SJCRH30 (cell line): ENCODE measurements at regions not wholly inside any gene's neighbourhood (a gene's known extent, or its start where the extent isn't known, plus 50 kb on each side); places are given as distances from the start of the nearest gene placed in this dataset.

Source experiments
- DNase-seq, 2 experiments: peaks; one replicate each; pipeline ENCODE4 v3.0.0-alpha.2; 2015 to 2020
- H3K27ac ChIP-seq: fragments of 250-450 bp; sonication (Bioruptor Pico); 2 replicates; pipeline ENCODE4 v1.5.1; 2020; ENCODE audit warnings: mild to moderate bottlenecking, moderate library complexity
- H3K27me3 ChIP-seq: fragments of 250-450 bp; sonication (Bioruptor Pico); 2 replicates; pipeline ENCODE4 v1.5.1; 2020; ENCODE audit warnings: mild to moderate bottlenecking, moderate library complexity
- H3K36me3 ChIP-seq: fragments of 250-450 bp; sonication (Bioruptor Pico); 2 replicates; pipeline ENCODE4 v1.5.1; 2020; ENCODE audit warnings: mild to moderate bottlenecking, moderate library complexity
- H3K4me1 ChIP-seq: fragments of 250-450 bp; sonication (Bioruptor Pico); 2 replicates; pipeline ENCODE4 v1.5.1; 2020; ENCODE audit warnings: mild to moderate bottlenecking, moderate library complexity
- H3K4me3 ChIP-seq: fragments of 250-450 bp; sonication (Bioruptor Pico); 2 replicates; pipeline ENCODE4 v1.5.1; 2020; ENCODE audit warnings: mild to moderate bottlenecking, moderate library complexity
- H3K9me3 ChIP-seq: fragments of 250-450 bp; sonication (Bioruptor Pico); replicated peaks from 2 replicates; pipeline ENCODE4 v1.5.1; 2020; ENCODE audit warnings: mild to moderate bottlenecking, moderate library complexity

DNA sequence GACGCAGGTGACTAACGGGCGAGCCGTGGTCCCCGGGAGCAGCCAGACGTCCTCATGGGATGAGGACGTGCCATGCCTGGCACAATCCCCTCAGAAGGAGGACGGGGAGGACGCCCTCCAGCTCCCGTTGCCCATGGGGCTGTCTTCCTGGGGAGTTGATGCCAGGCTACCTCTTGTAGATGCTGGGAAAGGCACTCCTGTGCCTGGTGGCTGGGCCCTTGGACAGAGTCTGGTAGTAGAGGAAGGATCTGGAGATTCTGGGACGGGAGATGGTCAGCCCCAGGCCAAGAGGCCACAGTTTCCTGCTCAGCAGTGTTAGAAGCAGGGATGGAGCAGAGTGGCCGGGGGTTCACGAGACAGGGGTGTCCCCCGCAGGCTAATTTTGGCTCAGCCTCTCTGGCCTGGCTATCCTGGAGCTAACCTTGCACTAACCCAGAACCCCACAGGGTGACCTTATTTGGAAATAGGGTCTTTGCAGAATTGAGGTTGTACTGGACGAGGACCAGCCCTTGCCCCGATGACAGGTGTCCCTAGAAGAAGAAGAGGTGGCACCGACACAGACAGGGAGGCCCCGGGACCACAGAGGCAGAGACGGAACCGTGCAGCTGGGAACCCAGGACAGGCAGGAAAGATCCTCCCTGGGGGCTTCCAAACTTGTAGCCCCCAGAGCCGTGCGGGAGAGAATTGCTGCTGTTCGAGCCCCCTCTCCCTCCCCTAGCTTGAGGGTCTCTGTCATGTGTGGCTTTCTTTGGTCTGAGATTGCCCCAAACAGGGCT is 50.1 kb upstream of the ADRA2C start:
- Histone ChIP-seq H3K4me1 (peaks cover 13% of the 10 kb centered on the region; the same call in 1 of the 2 replicates), H3K27ac (no peak overlapping the region), H3K27me3 (peaks cover 11% of the 10 kb centered on the region), H3K36me3 (no peaks in the 10 kb centered on the region), H3K4me3 (no peak overlapping the region), H3K9me3 (0 out of 2 replicates have a peak, but pooled peaks cover 2% of the 10 kb centered on the region)
- DNase-seq, result no peak

DNA sequence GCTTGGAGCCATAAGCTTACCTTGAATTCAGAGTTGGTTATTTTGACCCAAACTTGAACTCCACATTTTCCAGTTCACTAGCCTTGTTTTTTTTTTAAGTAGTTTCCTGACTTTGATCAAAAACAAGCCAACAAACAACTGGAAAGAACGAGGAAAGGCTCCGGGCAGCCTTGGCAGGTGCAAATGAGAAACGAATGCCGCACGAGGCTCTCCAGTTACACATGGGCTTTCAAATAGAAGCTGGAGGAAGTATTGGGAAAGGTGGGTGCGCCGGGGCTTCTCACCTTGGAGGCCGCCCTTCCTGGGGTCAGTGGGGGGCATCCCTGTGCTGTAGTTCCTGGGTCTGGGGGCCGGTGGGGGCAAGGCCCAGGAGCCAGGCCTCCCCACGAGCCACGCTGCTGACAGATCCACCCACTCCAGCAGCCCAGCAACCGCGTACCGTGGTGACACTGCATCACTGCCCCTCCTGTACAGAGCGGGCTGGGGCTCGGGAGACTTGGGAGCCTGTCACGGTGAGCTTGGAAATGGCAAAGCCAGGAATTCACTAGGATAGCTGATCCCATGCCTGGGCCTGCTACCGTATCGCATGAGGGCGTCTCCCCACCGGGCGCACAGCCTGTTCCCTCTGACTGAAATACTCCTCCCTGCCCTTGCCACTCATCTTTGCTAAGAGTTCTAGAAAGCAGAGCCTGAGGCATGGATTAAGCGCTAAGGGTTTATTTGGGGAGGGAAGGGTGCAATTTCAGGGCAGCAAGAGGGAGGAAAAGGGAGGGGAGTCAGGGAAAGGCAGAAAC is 50.9 kb upstream of the ADRA2C start:
- DNase-seq, result no peak

DNA sequence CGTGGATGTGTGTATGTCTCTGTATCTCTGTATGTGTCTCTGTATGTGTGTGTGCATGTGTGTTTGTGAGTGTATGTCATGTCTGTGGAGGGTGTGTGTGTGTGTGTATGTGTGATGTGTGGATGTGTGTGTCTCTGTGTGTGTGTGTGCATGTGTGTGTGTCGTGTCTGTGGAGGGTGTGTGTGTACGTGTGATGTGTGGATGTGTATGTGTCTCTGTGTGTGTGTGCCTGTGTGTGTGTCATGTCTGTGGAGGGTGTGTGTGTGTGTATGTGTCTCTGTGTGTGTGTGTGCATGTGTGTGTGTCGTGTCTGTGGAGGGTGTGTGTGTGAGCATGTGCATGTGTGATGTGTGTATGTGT is 51.6 kb upstream of the ADRA2C start:
- Histone ChIP-seq H3K4me3 (no peak overlapping the region), H3K9me3 (0 out of 2 replicates have a peak, but pooled peaks cover 2% of the 10 kb centered on the region), H3K4me1 (peaks cover 7% of the 10 kb centered on the region; the same call in 1 of the 2 replicates), H3K27me3 (peaks cover 7% of the 10 kb centered on the region; the same call in 1 of the 2 replicates), H3K36me3 (no peaks in the 10 kb centered on the region), H3K27ac (no peak overlapping the region)
- no peak for DNase-seq

More for the DNA sequence above, 50.9 kb upstream of the ADRA2C start:
- Histone ChIP-seq H3K36me3 (no peaks in the 10 kb centered on the region), H3K27ac (no peak overlapping the region), H3K4me3 (no peak overlapping the region), H3K9me3 (0 out of 2 replicates have a peak, but pooled peaks cover 2% of the 10 kb centered on the region), H3K4me1 (peaks cover 11% of the 10 kb centered on the region; the same call in 1 of the 2 replicates), H3K27me3 (peaks cover 7% of the 10 kb centered on the region; the same call in 1 of the 2 replicates)

DNA sequence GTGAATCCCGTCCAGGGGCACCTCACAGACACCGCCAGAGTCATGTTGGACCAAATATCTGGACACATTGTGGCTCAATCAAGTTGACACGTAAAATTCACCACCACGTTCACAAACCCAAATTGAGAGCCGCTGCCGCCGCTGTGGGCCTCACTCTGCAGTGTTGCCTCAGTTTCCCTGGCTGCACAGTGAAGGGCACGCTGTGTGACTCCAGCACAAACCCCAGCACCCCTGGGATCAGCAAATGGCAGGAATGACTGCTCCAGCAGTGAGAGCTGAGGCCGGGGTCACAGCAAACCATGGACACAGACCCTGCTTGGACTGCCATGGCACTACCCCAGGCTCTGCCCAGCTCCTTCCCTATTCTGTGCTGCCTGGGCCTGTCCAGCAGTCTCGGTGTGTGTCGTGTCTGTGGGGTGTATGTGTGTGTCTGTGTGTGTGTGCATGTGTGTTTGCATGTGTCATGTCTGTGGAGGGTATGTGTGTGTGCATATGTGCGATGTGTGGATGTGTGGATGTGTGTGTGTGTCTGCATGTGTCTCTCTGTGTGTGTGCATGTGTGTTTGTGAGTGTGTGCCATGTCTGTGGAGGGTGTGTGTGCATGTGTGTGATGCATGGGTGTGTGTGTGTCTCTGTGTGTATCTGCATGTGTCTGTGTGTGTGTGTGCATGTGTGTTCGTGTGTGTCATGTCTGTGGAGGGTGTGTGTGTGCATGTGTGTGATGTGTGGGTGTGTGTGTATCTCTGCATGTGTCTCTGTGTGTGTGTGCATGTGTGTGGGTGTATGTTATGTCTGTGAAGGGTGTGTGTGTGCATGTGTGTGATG is 52.2 kb upstream of the ADRA2C start:
- Histone ChIP-seq H3K27ac (no peak overlapping the region), H3K4me3 (no peak overlapping the region), H3K9me3 (0 out of 2 replicates have a peak, but pooled peaks cover 2% of the 10 kb centered on the region), H3K27me3 (0 out of 2 replicates have a peak, but pooled peaks cover 7% of the 10 kb centered on the region), H3K36me3 (no peaks in the 10 kb centered on the region), H3K4me1 (peaks cover 7% of the 10 kb centered on the region; the same call in 1 of the 2 replicates)
- DNase-seq, result no peak

DNA sequence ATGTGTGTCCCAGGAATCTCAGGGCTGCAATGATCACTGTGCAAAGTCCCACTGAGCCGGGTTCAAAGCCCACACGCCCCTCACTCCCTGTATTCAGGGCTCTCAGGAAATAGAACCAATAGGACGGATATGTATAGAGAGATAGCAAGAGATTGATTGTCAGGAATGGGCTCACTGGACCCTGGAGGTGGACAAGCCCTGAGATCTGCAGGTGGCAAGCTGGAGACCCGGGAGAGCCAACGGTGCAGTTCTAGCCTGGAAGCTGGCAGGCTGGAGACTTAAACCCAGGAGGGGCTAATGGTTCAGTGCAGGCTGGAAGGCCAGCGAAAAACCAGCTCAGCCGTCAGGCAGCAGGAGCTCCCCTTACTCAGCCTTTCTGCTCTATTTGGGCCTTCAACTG is 52.8 kb upstream of the ADRA2C start:
- Histone ChIP-seq H3K4me3 (no peak overlapping the region), H3K27ac (no peak overlapping the region), H3K36me3 (no peaks in the 10 kb centered on the region), H3K27me3 (0 out of 2 replicates have a peak, but pooled peaks cover 7% of the 10 kb centered on the region), H3K4me1 (peaks cover 11% of the 10 kb centered on the region; the same call in 1 of the 2 replicates), H3K9me3 (0 out of 2 replicates have a peak, but pooled peaks cover 2% of the 10 kb centered on the region)
- DNase-seq, result no peak

DNA sequence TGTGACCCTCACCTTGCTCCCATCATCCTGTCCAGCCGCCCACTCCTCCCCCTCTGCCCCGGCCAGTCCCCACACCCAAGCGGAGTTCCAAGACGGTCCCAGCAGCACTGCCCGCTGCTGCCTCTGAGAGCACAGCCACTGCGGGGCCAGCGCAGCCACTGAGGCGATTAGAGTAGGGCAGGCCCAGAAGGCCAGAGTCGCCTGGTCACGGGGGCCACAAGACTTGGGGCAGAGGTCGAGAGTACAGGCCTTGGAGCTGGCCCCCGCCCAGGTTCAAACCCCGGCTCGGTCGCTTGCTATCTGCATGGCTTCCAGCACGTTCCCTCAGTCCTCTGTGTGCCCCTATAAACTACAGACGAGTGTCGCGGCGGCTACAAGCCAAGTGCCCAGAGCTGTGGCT is 53.2 kb upstream of the ADRA2C start:
- no peak overlapping the region for H3K27ac ChIP-seq
- no peak overlapping the region for H3K4me3 ChIP-seq
- peaks cover 12% of the 10 kb centered on the region; the same call in 1 of the 2 replicates for H3K4me1 ChIP-seq
- DNase-seq, result no peak
- H3K9me3 ChIP-seq, result no peaks in the 10 kb centered on the region
- H3K27me3 ChIP-seq, result 0 out of 2 replicates have a peak, but pooled peaks cover 7% of the 10 kb centered on the region
- no peaks in the 10 kb centered on the region for H3K36me3 ChIP-seq

DNA sequence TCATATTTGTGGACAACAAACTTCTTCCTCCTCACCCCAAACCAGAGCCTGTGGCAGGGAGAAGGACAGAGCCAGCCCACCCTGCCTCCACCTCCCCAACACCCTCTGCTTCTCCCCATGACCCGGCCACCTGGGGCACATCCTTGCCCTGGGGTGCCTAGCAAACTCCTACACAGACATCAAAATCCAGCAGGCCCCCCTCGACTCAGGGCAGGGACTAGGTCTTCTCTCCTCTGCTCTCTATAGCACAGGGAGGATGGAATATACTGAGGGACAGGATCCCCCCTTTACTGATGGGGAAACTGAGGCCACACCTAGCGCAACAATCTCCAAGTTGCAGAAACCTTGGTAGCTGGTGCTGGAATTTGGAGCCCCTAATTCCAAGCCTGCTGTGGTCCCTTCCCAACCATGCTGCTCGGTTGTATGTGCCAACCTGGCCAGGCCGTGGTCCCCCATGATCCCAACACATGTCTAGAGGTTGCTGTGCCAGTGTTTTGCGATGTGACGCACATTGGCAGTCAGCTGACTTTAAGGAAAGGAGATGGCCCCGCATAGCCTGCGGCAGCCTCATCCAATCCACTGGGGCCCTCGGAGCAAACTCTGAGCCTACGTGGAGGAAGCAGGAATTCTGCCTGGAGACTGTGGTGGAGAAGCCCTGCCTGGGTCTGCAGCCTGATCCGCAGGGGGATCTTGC is 53.9 kb upstream of the ADRA2C start:
- Histone ChIP-seq H3K4me1 (peaks cover 17% of the 10 kb centered on the region), H3K36me3 (no peaks in the 10 kb centered on the region), H3K27me3 (0 out of 2 replicates have a peak, but pooled peaks cover 7% of the 10 kb centered on the region), H3K9me3 (no peaks in the 10 kb centered on the region), H3K4me3 (no peak overlapping the region), H3K27ac (no peak overlapping the region)
- DNase-seq, result no peak

DNA sequence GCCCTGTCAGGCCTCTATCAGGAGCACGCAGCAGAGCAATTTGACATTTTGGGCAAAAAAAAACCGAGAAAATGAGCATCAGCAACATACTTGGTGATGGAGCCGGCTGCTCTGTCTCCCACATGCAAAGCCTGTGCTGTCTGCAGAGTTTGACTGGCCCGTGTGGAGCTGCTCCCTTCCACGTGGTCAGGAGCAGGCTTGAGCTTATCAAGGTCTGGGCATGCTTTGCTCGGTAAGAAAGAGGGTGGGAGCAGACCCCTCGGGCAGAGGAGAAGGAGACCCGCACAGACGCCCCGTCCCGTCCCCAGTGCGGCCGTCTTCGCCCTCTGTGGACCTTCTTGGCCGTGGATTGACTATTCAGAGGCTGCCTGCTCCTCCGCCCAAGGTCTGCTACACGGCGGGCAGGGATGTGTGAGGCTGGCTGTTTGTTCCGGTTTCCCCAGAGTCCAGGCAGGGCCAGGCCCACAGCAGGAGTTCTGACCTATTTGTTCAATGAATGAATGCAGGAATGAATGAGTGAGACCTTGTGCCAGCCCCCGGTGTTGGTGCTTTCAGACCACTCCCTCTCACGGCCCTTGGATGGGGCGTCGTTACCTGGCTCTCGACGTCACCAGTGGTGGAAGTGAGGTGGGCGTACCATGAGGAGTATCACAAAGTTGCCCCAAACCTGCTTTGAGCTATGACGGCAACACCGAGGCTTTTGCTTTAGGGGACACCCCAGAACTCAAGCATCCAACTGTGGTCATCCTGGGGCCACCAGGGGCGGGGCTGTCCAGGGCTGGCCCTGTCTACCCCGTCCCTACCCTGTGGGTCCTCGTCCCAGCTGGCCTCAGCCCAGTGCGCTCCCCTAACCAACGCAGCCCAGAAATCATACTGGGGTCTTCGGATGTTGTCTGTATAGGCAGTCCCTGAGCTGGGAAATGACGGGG is 54.7 kb upstream of the ADRA2C start:
- Histone ChIP-seq H3K27ac (no peak overlapping the region), H3K36me3 (no peaks in the 10 kb centered on the region), H3K4me1 (peaks cover 21% of the 10 kb centered on the region), H3K9me3 (no peaks in the 10 kb centered on the region), H3K27me3 (0 out of 2 replicates have a peak, but pooled peaks cover 7% of the 10 kb centered on the region), H3K4me3 (no peak overlapping the region)
- DNase-seq, result no peak

DNA sequence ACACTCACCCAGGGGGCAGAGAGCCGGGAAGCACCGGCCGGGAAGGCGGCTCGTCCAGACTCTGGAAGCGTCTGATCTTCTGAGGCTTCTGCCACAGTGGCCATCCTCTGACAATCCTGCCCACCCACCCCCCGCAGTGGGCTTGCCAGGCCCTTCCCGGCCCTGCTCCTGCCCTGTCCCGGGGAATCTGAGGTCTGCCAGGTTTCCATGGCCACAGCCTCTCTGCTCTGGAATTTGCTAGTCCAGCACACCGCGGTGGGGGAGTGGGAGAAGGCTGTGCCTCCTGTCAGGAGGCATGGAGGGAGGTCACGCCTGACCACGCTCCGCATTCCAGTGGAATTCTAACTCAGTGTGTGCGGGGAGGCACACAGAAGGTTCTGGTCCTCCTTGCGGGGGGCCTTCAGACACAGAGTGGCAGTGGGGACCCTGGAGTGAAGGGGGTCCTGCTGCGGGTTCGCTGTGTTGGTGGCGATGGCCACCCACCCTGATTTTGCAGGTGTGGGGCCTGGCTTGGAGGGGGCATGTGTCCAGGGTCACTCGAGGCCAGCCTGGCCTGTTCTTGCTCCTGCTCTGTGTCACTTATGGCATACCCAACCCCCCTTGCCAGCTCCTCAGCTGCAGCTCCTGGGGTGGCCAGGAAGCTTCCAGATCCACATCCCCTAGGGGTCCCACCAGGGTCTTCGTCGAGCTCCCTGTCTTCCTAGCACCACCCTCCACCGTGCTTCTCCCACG is 55.6 kb upstream of the ADRA2C start:
- H3K4me1 ChIP-seq, result peaks cover 21% of the 10 kb centered on the region
- no peak overlapping the region for H3K27ac ChIP-seq
- H3K36me3 ChIP-seq, result no peaks in the 10 kb centered on the region
- no peak overlapping the region for H3K4me3 ChIP-seq
- H3K9me3 ChIP-seq, result no peaks in the 10 kb centered on the region
- DNase-seq, result peak in 1 of 2 experiments; percentile 34
- 0 out of 2 replicates have a peak, but pooled peaks cover 3% of the 10 kb centered on the region for H3K27me3 ChIP-seq

DNA sequence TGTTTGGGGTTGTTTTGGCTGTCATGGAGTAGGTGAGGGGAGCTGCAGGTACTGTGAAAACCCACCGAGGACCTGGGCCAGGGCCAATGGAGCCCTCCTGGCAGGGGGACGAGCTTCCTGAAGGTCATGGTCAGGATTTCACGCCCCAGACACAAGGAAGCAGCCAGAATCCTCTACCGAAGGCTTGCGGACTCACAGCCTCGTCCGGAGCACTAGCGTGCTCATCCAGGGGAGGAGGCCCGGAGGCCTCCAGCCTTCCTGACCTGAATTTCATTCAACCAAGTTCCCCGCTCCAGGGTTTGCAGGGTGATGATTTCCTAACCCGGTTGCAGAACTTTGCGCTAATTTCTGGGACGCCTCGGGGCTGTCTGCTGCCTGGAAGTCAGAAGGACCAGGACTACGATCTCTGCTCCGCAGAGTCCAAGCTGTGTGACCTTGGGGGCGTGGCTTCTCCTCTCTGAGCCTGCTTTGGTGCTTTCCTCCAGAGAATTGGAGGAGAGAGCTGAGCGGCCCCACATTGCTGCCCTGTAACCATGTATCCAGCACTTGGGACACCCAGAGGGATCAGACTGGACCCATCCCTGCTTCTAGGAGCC is 56.2 kb upstream of the ADRA2C start:
- no peak for DNase-seq
- Histone ChIP-seq H3K4me3 (no peak overlapping the region), H3K9me3 (no peaks in the 10 kb centered on the region), H3K36me3 (no peaks in the 10 kb centered on the region), H3K27me3 (no peaks in the 10 kb centered on the region), H3K4me1 (peaks cover 21% of the 10 kb centered on the region), H3K27ac (no peak overlapping the region)

DNA sequence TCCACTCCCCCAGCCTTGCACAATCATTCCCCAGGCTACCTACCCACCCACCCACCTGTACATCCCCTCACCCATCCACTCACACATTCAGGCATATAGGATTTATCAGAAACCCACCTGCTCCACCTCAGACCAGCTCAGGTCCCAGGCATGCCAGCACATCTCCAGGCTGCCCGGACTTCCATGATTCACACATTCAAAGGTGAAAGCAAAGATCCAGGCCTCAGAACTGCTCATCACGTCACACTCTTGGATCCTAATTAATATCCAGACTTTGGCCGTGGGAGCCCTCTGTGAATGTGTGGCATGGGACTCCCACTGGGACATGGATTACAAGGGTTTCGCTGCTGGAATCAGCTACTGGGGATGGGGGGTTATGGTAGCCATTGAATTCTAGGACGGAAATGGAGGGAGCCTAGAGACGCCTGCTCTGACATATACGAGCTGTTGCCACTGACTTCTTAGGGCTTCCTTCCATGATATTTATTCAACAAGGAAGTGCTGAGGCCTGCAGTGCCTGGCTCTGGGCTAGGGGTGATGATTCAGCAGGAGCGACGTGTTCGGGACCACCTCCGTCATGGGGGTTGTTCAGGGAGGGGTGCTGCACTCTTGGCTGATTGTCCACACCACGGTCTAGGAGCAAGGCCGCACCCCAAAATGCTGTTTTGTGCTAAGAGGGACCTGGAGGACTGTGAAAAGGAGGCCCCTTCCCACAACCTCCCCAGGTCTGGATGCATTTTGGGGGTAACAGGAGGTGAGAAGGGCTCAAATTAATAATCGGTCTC is 56.9 kb upstream of the ADRA2C start:
- Histone ChIP-seq H3K4me1 (peaks cover 25% of the 10 kb centered on the region), H3K27ac (no peak overlapping the region), H3K27me3 (no peaks in the 10 kb centered on the region), H3K4me3 (no peak overlapping the region), H3K36me3 (no peaks in the 10 kb centered on the region), H3K9me3 (no peaks in the 10 kb centered on the region)
- DNase-seq, result no peak

DNA sequence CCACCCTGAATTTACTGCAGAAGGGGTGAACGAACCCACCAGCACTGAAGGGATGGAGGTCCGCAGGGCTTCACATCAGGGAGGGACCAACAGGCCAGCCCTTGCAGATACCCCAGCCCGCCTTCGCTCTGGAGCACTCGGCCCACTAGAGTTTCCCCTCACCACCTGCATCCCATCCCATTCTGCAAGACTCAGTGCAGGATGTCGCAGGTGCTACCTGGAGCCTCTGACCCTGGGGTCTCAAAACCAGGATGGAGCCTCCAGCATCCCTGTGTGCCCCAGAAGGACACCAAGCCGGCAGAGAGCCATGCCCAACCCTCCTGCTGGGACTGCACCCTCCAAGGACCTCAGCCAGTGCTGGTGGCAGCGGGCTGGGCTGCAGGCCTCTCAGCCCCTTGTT is 57.6 kb upstream of the ADRA2C start:
- no peak overlapping the region for H3K4me3 ChIP-seq
- DNase-seq, result no peak
- H3K27me3 ChIP-seq, result no peaks in the 10 kb centered on the region
- H3K27ac ChIP-seq, result no peak overlapping the region
- H3K9me3 ChIP-seq, result no peaks in the 10 kb centered on the region
- no peaks in the 10 kb centered on the region for H3K36me3 ChIP-seq
- peaks cover 31% of the 10 kb centered on the region for H3K4me1 ChIP-seq
